Heart left ventricle (tissue), 16 donors: ENCODE measurements at regions not wholly inside any gene's neighbourhood (a gene's known extent, or its start where the extent isn't known, plus 50 kb on each side); places are given as distances from the start of the nearest gene placed in this dataset.

Experiments
- ATAC-seq, 4 donors: fragments of 200-7000 bp; cut with Tn5 transposase; one replicate each; pipeline ENCODE4 v1.9.1; 2020 to 2022; ENCODE audit warnings: moderate library complexity in 4 of 4, mild to moderate bottlenecking in 3 of 4, moderate number of reproducible peaks in 1 of 4
- DNase-seq, 5 donors: peaks; one replicate each; pipeline ENCODE4 v3.0.0-alpha.2; 2020
- H3K27ac ChIP-seq, 12 donors: fragments of 200-600 bp; sonication (generic) in 4 of 12; one replicate each; pipeline versions ENCODE4 v1.5.0 to v1.8.0; 2016 to 2022; ENCODE audit warnings: mild to moderate bottlenecking in 2 of 12
- H3K27me3 ChIP-seq, 9 donors: fragments of 200-600 bp; sonication (generic) in 2 of 9; one replicate each; pipeline versions ENCODE4 v1.5.1 to v1.8.0; 2016 to 2022; ENCODE audit warnings: mild to moderate bottlenecking in 3 of 9
- H3K36me3 ChIP-seq, 9 donors: fragments of 200-600 bp; sonication (generic) in 2 of 9; one replicate each; pipeline versions ENCODE4 v1.5.0 to v1.8.0; 2018 to 2022; ENCODE audit warnings: mild to moderate bottlenecking in 2 of 9
- H3K4me1 ChIP-seq, 12 donors: fragments of 200-600 bp; sonication (generic) in 4 of 12; one replicate each; pipeline versions ENCODE4 v1.5.0 to v1.8.0; 2016 to 2022; ENCODE audit warnings: mild to moderate bottlenecking in 3 of 12
- H3K4me3 ChIP-seq, 12 donors: fragments of 200-600 bp; sonication (generic) in 4 of 12; one replicate each; pipeline versions ENCODE4 v1.5.0 to v1.8.0; 2017 to 2022; ENCODE audit warnings: mild to moderate bottlenecking in 9 of 12, moderate library complexity in 4 of 12
- H3K9me3 ChIP-seq, 12 donors: fragments of 200-600 bp; sonication (generic) in 4 of 12; one replicate each; pipeline versions ENCODE4 v1.5.0 to v1.8.0; 2016 to 2022; ENCODE audit warnings: mild to moderate bottlenecking in 1 of 12
- POLR2A ChIP-seq, 2 donors: fragments of 450-650 bp; IDR thresholded peaks; one replicate each; pipeline ENCODE4 v1.6.1; 2017; ENCODE audit warnings: antibody characterized with exemption in 2 of 2, mild to moderate bottlenecking in 2 of 2, moderate library complexity in 2 of 2
- WGBS, 4 donors: extraction: QIAGEN DNeasy Blood & Tissue Kit in 2 of 4; methylation state at CpG; one replicate each; pipeline versions ENCODE4 v1.1.5 to v1.1.7; 2013 to 2018; 5-methylcytosine and 5-hydroxymethylcytosine counted together
- intact Hi-C, 10 donors: fragments of 100-400 bp; cut with DNase I; formaldehyde crosslinking; loops; one replicate each; pipeline versions ENCODE4 v1.11.1 to v1.14.2; 2022
- TF ChIP-seq, protein P1 (sequence below), 12 donors: fragments of 200-600 bp; sonication (generic) in 4 of 12; IDR thresholded peaks; one replicate each; pipeline versions ENCODE4 v1.5.0 to v1.8.0; 2018 to 2022; ENCODE audit warnings: antibody characterized with exemption in 12 of 12, mild to moderate bottlenecking in 5 of 12
- donor health status: ischemic (EF 13 %, LVEDD 7.1; RV severe dilation, severe dysfunction).
- donor health status: healthy with polysubstance abuse.
- donor health status: DM: no; HTN: yes; CAD: no.
- donor health status: DM: no; HTN: no; CAD: no.
- donor health status: ischemic (EF 25% LVEDD 6.9; RV normal size, moderate dysfunction).
- donor health status: ischemic (EF 25% LVEDD 5.7; RV mildly dilated, moderate dysfunction).
- donor health status: healthy.
- donor health status: DM: yes; HTN: yes; CAD: no.
- donor health status: ischemic (EF 35%, LVEDD 5.7; RV mildly dilated, moderate dysfunction).
- donor health status: nonischemic (EF 11% LVEDD 7.7; RV severe dilation, severe dysfunction).
- donor health status: DM: yes; HTN: yes; CAD: no.
- donor health status: PGD.
- donor health status: ischemic (EF 29% LVEDD 5.4; RV normal size, mild dysfunction).
- donor health status: nonischemic (EF 23%, LVEDD 6.1; RV moderate dilation, normal function).

DNA sequence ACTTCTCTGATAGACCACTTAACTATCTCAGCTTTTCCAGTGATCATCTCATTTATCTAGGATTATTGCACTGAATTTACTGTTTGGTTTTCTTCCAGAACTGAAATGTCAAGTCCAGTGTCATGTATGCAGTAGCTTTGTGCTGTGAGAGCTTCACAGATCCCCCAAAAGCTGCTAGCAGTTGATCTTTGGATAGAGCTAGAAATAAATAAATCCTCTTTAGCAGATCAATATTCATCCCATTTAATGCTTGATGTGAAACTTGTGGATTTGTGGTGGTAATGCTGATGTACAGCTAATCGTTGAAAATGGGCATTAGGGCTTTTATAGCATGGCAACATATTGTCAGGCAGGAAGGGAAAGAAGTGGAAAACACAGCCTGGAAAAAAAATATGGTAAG lies 509.6 kb upstream of the FAM241A start:
- DNase-seq = no peak
- Histone ChIP-seq H3K36me3 (no peaks in the 10 kb centered on the region), H3K27me3 (peaks cover 0 to 15% (median 0%) of the 10 kb centered on the region in 9 donors), H3K4me3 (no peak overlapping the region), H3K9me3 (no peaks in the 10 kb centered on the region), H3K27ac (no peak overlapping the region), H3K4me1 (no peaks in the 10 kb centered on the region)
- WGBS, 4 donors = 66 to 83% (median 68%) methylated on average over 1 of the region's 1 CpG
- no peak for TF ChIP-seq POLR2A (IDR thresholded peaks at IDR 0.05)
- TF ChIP-seq, protein P1, sequence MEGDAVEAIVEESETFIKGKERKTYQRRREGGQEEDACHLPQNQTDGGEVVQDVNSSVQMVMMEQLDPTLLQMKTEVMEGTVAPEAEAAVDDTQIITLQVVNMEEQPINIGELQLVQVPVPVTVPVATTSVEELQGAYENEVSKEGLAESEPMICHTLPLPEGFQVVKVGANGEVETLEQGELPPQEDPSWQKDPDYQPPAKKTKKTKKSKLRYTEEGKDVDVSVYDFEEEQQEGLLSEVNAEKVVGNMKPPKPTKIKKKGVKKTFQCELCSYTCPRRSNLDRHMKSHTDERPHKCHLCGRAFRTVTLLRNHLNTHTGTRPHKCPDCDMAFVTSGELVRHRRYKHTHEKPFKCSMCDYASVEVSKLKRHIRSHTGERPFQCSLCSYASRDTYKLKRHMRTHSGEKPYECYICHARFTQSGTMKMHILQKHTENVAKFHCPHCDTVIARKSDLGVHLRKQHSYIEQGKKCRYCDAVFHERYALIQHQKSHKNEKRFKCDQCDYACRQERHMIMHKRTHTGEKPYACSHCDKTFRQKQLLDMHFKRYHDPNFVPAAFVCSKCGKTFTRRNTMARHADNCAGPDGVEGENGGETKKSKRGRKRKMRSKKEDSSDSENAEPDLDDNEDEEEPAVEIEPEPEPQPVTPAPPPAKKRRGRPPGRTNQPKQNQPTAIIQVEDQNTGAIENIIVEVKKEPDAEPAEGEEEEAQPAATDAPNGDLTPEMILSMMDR (IDR thresholded peaks at IDR 0.05) = no peak
- no peak for ATAC-seq
- intact Hi-C loops = loop anchor here in 3 of 10 donors (10.0 kb wide), 3 partner anchors 389 to 1641 kb away; no protein-coding TSS in a partner anchor

DNA sequence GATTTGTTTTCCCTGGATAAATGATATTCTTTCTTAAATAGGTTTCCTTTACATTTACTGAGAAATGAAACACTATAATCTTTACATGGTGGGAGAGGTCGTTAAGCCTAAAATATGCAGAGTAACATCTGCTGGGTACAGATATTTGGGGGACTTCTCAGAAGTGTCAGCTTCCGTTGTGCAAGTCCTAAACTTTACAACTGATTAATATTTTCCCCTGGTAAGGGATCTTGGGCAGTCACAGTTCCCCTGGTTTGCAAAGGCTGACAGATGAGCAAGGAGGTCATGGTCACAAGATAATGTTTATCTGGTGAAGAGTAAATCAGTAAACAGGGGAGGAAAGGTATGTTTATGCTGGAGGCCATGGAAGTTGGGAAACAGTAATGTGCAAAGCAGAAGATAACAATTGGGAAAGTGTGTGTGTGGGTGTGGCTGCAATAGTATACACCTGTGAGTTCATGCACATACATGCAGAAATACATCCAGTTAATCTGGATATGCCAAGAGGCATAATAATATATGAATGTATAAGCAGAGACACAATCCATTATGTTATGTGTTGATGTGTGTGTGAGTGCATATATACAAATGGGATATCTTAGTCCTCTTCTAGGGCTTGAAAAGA lies 508.2 kb upstream of the FAM241A start:
- intact Hi-C loops = loop anchor here in 3 of 10 donors (10.0 kb wide), 3 partner anchors 388 to 1642 kb away; no protein-coding TSS in a partner anchor
- Histone ChIP-seq H3K36me3 (no peaks in the 10 kb centered on the region), H3K4me3 (no peak overlapping the region), H3K9me3 (no peaks in the 10 kb centered on the region), H3K27me3 (peaks cover 0 to 7% (median 0%) of the 10 kb centered on the region in 9 donors), H3K27ac (no peak overlapping the region), H3K4me1 (no peaks in the 10 kb centered on the region)
- WGBS, 4 donors = 22 to 38% (median 29%) methylated on average over 2 of the region's 2 CpGs
- ATAC-seq = no peak
- no peak for DNase-seq
- no peak for TF ChIP-seq POLR2A (IDR thresholded peaks at IDR 0.05)
- TF ChIP-seq, protein P1 (IDR thresholded peaks at IDR 0.05) = no peak

DNA sequence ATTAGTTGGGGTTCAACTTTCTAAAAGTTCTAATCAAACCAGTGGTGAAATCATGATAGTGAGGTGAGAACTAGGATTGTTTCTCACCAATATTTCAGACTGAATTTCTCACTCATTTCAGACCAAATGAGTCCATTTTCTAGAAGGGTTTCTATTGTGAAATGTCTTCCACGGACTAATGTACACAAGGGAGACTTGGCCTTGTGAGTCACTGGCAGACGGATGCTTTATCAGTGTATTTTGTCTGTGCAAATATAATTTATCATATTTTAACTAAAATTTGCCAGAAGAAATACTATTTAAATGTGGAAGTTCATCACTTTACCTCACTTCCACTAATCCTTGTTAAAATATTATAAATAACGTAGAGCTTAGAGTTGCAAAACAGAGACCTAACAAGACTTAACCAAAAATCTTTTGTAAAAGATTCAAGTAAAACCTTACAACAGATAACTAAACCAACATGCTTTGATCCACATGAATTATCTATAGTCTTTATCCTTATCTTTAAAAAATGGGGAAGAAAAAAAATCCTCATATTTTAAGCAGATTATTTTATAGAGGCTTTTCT lies 506.0 kb upstream of the FAM241A start:
- WGBS, 4 donors = 66 to 79% (median 74%) methylated on average over 3 of the region's 3 CpGs
- no peak for DNase-seq
- no peaks in the 10 kb centered on the region for H3K4me1 ChIP-seq
- H3K36me3 ChIP-seq = no peaks in the 10 kb centered on the region
- no peak overlapping the region for H3K27ac ChIP-seq
- TF ChIP-seq POLR2A (IDR thresholded peaks at IDR 0.05) = no peak
- TF ChIP-seq, protein P1 (IDR thresholded peaks at IDR 0.05) = no peak
- intact Hi-C loops = loop anchor here in 3 of 10 donors (10.0 kb wide), 3 partner anchors 386 to 1644 kb away; no protein-coding TSS in a partner anchor
- peaks cover 0 to 6% (median 0%) of the 10 kb centered on the region in 9 donors for H3K27me3 ChIP-seq
- no peak overlapping the region for H3K4me3 ChIP-seq
- no peaks in the 10 kb centered on the region for H3K9me3 ChIP-seq
- ATAC-seq = no peak

DNA sequence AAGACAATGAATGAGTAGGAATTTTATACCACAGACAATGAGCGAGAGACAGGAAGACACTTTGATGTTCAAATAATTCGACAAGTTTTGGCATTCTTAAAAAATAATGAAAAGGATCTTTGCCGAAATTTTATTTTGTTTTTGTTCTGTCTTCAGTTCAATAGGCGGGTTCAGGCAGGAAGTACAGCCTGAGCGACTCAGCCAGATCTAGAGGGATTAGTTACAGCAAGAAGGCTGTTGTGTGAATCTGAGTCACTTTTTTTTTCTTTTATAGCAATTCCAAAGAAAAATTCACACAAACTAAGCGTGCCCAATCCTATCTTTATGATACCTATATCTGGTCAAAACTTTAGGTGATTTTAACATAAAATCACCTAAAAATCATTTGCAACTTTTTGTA lies 505.4 kb upstream of the FAM241A start:
- DNase-seq = no peak
- 48 to 57% (median 51%) methylated on average over 6 of the region's 6 CpGs for WGBS, 4 donors
- Histone ChIP-seq H3K27ac (no peak overlapping the region), H3K4me3 (no peak overlapping the region), H3K9me3 (no peaks in the 10 kb centered on the region), H3K27me3 (peaks cover 0 to 4% (median 0%) of the 10 kb centered on the region in 9 donors), H3K4me1 (no peaks in the 10 kb centered on the region), H3K36me3 (no peaks in the 10 kb centered on the region)
- intact Hi-C loops = loop anchor here in 9 of 10 donors (5.0 to 10.0 kb wide), 8 partner anchors 212 to 1645 kb away; no protein-coding TSS in a partner anchor
- no peak for ATAC-seq
- TF ChIP-seq, protein P1 (IDR thresholded peaks at IDR 0.05) = no peak
- no peak for TF ChIP-seq POLR2A (IDR thresholded peaks at IDR 0.05)
